SU-DHL-6 (cell line): ENCODE measurements at regions not wholly inside any gene's neighbourhood (a gene's known extent, or its start where the extent isn't known, plus 50 kb on each side); places are given as distances from the start of the nearest gene placed in this dataset.

Source experiments
- H2AFZ ChIP-seq: fragments of 200-600 bp; sonication (generic); 2 replicates; pipeline ENCODE4 v1.6.1; 2014; ENCODE audit warnings: low read depth, mild to moderate bottlenecking, moderate library complexity, mixed read lengths, antibody characterized with exemption, low read length; ENCODE audit not compliant: severe bottlenecking
- H3F3A ChIP-seq: fragments of 200-600 bp; shearing (Covaris generic); 2 replicates; pipeline ENCODE4 v1.6.0; 2016; ENCODE audit warnings: antibody characterized with exemption, mild to moderate bottlenecking; ENCODE audit not compliant: insufficient read depth
- H3K27ac ChIP-seq: fragments of 200-600 bp; sonication (generic); 2 replicates; pipeline ENCODE4 v1.5.1; 2016; ENCODE audit warnings: low read depth, mild to moderate bottlenecking, low read length, moderate library complexity, mixed read lengths
- H3K27me3 ChIP-seq: fragments of 200-600 bp; sonication (generic), shearing (Covaris generic); 2 replicates; pipeline ENCODE4 v1.6.0; 2014; ENCODE audit warnings: mild to moderate bottlenecking, low read length
- H3K36me3 ChIP-seq: fragments of 200-600 bp; sonication (generic); 2 replicates; pipeline ENCODE4 v1.6.1; 2014; ENCODE audit warnings: mild to moderate bottlenecking, low read length, mixed read lengths
- H3K4me2 ChIP-seq: fragments of 300-600, 200-600 bp; shearing (Covaris generic), sonication (generic); 2 replicates; pipeline ENCODE4 v1.6.0; 2014; ENCODE audit warnings: low read length, low read depth, mild to moderate bottlenecking; ENCODE audit not compliant: poor library complexity, severe bottlenecking
- H3K4me3 ChIP-seq: fragments of 200-600 bp; sonication (generic); 2 replicates; pipeline ENCODE4 v1.5.1; 2014; ENCODE audit warnings: antibody characterized with exemption, low read length, mild to moderate bottlenecking, mixed read lengths; ENCODE audit not compliant: insufficient read depth, poor library complexity, severe bottlenecking
- H3K79me2 ChIP-seq: fragments of 200-600 bp; sonication (generic); 2 replicates; pipeline ENCODE4 v1.6.1; 2014; ENCODE audit warnings: mild to moderate bottlenecking, low read length, moderate library complexity; ENCODE audit not compliant: insufficient read depth
- H3K9ac ChIP-seq: fragments of 200-600 bp; sonication (generic); 2 replicates; pipeline ENCODE4 v1.7.0; 2014; ENCODE audit warnings: mild to moderate bottlenecking, low read length
- H3K9me2 ChIP-seq: fragments of 200-600 bp; sonication (generic); replicated peaks from 2 replicates; pipeline ENCODE4 v1.6.1; 2014; ENCODE audit warnings: low read length; ENCODE audit not compliant: insufficient read depth
- H3K9me3 ChIP-seq: fragments of 200-600 bp; sonication (generic); 2 replicates; pipeline ENCODE4 v1.6.1; 2014; ENCODE audit warnings: low read length, mixed read lengths; ENCODE audit not compliant: insufficient read depth
- H4K20me1 ChIP-seq: fragments of 200-600 bp; sonication (generic); 2 replicates; pipeline ENCODE4 v1.6.1; 2014; ENCODE audit warnings: low read depth, mild to moderate bottlenecking, antibody characterized with exemption, low read length, moderate library complexity, mixed read lengths
- EZH2phosphoT487 ChIP-seq: fragments of 200-600 bp; sonication (generic), shearing (Covaris generic); conservative IDR thresholded peaks from 2 replicates; pipeline ENCODE4 v1.6.1; 2018; ENCODE audit warnings: mild to moderate bottlenecking, antibody characterized with exemption, low read length, moderate library complexity, mixed read lengths
- TF ChIP-seq, protein P1 (sequence below): fragments of 200-600 bp; sonication (generic); IDR thresholded peaks from one replicate; pipeline ENCODE4 v1.5.1; 2017; ENCODE audit warnings: antibody characterized with exemption, mild to moderate bottlenecking, low read length, moderate library complexity; ENCODE audit not compliant: insufficient read depth, poor library complexity, severe bottlenecking

DNA sequence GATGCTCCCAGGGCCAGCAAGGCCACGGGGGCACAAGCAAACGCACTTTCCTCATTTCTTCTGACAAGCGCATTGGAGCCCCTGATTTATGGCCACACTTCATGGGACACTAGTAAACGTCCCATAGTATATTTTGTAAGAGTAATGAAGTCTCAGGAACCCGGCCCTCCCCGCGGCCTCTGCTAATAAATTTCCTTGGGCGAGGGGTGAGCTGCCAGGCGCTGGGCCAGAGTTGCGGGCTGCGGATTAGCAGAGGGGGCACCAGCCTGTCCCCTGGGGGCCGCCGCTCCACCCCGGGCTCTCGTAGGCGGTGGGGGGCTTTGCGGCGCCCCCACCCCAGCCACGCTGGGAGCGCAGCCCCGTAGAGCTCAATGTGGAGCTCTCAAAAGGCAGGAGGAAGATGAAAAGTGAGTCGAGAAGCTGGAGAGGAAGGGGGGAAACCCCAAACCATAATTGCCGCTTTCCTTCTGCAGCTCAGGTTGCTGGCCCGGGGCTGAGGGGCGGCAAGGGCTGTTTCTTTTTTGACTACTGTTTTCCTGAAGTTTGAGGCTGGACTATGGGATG is 173.6 kb downstream of the CDC5L start:
- no peak overlapping the region for H3K9ac ChIP-seq
- no peaks in the 10 kb centered on the region for H3F3A ChIP-seq
- no peaks in the 10 kb centered on the region for H3K79me2 ChIP-seq
- no peak overlapping the region for H3K4me2 ChIP-seq
- no peak overlapping the region for H2AFZ ChIP-seq
- no peak overlapping the region for H3K4me3 ChIP-seq
- H3K27me3 ChIP-seq: no peaks in the 10 kb centered on the region
- no peaks in the 10 kb centered on the region for H3K9me2 ChIP-seq
- H3K36me3 ChIP-seq: no peaks in the 10 kb centered on the region
- H3K27ac ChIP-seq: no peak overlapping the region
- H4K20me1 ChIP-seq: no peaks in the 10 kb centered on the region
- no peak for TF ChIP-seq EZH2phosphoT487
- TF ChIP-seq, protein P1, sequence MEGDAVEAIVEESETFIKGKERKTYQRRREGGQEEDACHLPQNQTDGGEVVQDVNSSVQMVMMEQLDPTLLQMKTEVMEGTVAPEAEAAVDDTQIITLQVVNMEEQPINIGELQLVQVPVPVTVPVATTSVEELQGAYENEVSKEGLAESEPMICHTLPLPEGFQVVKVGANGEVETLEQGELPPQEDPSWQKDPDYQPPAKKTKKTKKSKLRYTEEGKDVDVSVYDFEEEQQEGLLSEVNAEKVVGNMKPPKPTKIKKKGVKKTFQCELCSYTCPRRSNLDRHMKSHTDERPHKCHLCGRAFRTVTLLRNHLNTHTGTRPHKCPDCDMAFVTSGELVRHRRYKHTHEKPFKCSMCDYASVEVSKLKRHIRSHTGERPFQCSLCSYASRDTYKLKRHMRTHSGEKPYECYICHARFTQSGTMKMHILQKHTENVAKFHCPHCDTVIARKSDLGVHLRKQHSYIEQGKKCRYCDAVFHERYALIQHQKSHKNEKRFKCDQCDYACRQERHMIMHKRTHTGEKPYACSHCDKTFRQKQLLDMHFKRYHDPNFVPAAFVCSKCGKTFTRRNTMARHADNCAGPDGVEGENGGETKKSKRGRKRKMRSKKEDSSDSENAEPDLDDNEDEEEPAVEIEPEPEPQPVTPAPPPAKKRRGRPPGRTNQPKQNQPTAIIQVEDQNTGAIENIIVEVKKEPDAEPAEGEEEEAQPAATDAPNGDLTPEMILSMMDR: no peak
- H3K9me3 ChIP-seq: no peaks in the 10 kb centered on the region

DNA sequence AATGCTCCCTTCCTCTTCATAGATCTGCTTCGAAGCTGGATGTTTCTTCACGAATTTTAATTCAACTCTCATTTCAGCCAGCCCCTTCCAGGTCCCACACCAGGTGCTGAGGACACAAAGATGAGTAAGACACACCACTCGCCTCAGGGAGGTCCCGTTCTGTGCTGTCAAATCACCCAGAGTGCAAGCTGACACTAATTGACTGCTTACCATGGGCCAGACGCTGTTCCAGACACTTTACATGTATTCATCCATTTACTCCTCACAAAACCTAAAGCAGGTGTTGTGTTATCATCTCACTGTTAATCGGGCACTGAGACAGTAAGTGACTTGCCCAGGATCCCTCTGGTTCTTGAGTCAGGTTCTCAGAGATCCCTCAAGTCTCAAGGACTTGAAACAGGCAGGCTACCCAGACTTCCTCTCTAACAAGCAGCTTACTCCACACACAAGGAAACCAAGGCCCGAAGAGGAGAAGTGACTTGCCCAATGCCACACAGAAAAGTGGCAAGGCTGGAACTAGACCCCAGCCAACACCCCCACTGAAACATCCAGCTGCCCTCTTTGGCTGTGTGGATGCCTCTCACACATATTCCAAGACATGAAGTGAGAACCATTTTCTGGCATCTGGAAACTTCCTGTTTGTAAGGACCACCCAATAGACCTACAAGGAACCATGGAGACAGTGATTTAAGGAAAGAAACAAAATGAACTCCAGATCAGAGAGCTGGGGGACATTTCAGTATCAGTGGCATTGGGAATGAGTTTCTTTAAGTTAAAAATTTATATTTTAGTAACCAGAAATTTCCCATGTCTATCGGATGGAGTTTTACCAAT is 174.5 kb downstream of the CDC5L start:
- Histone ChIP-seq H4K20me1 (no peaks in the 10 kb centered on the region), H3K9me2 (no peaks in the 10 kb centered on the region), H3K9me3 (no peaks in the 10 kb centered on the region), H3K4me3 (no peak overlapping the region), H3F3A (no peaks in the 10 kb centered on the region), H3K4me2 (no peak overlapping the region), H2AFZ (no peak overlapping the region), H3K27ac (no peak overlapping the region), H3K9ac (no peak overlapping the region), H3K36me3 (no peaks in the 10 kb centered on the region), H3K27me3 (no peaks in the 10 kb centered on the region), H3K79me2 (no peaks in the 10 kb centered on the region)
- TF ChIP-seq EZH2phosphoT487: no peak
- TF ChIP-seq, protein P1: no peak

DNA sequence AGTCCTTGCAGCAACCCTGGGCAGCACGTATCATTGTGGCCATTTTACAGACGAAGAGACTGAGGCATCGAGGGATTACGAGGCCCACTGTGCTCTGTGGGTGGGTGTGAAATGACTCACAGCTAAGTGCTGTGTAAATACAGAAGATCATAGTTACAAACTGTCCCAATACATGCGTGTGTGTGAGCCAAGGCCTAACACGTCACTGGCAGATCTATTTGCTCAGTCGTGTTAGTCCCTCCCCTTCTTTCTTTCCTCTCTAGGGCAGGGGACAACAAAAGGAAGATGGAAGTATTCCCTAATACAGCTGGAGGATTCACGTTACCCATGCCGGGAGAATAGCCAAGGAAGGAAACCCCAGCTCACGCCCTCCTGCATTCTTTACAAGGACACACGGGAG is 175.9 kb downstream of the CDC5L start:
- Histone ChIP-seq H4K20me1 (no peaks in the 10 kb centered on the region), H3K79me2 (no peaks in the 10 kb centered on the region)
- TF ChIP-seq EZH2phosphoT487: no peak
- TF ChIP-seq, protein P1: no peak

More for the DNA sequence above, 175.9 kb downstream of the CDC5L start:
- Histone ChIP-seq H2AFZ (no peak overlapping the region), H3K9ac (no peak overlapping the region), H3K36me3 (no peaks in the 10 kb centered on the region), H3K9me2 (no peaks in the 10 kb centered on the region), H3K27ac (no peak overlapping the region), H3K4me2 (no peak overlapping the region), H3K9me3 (no peaks in the 10 kb centered on the region), H3K4me3 (no peak overlapping the region), H3K27me3 (no peaks in the 10 kb centered on the region), H3F3A (no peaks in the 10 kb centered on the region)
